GM12874 (cell line): ENCODE measurements at regions not wholly inside any gene's neighbourhood (a gene's known extent, or its start where the extent isn't known, plus 50 kb on each side); places are given as distances from the start of the nearest gene placed in this dataset.

Source experiments
- TF ChIP-seq, protein P1 (sequence below): IDR thresholded peaks from 2 replicates; pipeline ENCODE4 v1.5.1; 2011; ENCODE audit warnings: low read depth, mild to moderate bottlenecking, control low read depth, low read length, moderate library complexity; ENCODE audit not compliant: insufficient read depth

DNA sequence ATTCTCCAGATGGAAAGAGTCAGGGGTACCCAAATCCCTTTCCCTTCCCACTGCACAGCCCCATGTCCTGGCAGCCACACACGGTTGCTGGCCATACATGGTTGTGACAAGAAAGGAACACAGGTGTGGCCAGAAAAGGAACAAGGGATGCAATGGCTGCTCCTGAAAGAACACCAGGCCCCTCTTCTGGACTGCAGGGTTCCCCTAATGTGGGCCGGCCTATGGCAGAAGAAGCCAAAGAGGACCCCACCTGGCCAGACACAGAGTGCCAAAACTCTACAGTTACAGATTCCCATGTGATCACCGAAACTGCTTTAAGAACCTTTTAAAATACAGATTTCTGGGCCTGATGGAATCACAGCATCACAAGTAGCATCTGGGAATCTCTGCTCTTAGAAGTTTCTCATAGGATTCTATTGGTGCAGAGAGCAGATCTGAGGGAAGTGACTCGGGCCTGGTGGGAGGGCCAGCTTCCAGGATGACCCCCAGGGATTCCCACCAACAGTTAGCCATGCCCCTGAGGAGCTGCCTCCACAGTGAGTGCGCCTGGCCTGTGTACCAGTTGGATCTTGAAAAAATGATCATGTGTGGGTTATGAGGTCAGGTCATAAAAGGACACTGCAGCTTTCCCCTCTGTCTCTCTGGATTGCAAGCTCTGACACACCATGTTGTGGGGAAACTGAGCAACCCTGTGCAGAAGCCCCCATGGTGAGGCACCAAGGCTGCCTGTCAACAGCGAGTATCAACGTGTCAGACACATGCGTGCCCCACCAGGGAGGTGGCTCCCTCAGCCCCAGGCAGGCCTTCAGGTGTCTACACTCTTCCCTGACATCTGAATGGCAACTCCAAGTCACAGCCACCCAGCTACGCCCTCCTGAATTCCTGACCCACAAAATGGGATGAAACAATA is 89.6 kb upstream of the LANCL2 start:
- TF ChIP-seq, protein P1, sequence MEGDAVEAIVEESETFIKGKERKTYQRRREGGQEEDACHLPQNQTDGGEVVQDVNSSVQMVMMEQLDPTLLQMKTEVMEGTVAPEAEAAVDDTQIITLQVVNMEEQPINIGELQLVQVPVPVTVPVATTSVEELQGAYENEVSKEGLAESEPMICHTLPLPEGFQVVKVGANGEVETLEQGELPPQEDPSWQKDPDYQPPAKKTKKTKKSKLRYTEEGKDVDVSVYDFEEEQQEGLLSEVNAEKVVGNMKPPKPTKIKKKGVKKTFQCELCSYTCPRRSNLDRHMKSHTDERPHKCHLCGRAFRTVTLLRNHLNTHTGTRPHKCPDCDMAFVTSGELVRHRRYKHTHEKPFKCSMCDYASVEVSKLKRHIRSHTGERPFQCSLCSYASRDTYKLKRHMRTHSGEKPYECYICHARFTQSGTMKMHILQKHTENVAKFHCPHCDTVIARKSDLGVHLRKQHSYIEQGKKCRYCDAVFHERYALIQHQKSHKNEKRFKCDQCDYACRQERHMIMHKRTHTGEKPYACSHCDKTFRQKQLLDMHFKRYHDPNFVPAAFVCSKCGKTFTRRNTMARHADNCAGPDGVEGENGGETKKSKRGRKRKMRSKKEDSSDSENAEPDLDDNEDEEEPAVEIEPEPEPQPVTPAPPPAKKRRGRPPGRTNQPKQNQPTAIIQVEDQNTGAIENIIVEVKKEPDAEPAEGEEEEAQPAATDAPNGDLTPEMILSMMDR = no peak

DNA sequence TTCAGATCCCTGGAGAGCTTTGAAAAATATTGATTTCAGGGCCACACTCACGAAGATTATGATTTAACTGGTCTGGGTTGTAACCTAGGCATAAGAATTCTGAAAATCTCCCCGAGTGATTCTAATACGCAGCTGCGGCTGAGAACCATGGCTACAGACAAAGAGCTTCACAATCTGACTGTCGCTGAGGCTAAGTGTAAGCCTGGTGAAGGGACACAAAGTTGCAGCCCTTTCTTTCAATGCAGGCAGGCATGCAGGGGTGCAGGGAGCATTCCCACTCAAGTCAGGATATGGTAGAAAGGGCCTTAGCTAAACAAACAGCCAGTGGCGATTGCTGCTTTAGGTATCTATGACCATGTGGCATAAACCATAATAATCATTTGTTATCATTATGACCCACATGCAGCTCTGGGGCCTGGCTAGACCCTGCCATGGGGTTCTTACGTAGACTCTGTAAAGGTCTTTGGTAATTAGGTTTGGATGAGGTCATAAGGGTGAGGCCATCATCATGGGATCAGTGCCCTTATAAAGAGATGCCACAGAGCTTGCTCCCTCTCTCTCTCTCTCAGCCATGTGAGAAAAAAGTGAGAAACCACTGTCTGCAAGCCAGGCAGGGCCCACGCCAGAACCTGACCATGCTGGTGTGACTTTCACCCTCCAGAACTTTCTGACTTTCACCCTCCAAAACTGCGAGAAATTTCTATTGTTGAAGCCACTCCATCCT is 88.4 kb upstream of the LANCL2 start:
- TF ChIP-seq, protein P1 = no peak

DNA sequence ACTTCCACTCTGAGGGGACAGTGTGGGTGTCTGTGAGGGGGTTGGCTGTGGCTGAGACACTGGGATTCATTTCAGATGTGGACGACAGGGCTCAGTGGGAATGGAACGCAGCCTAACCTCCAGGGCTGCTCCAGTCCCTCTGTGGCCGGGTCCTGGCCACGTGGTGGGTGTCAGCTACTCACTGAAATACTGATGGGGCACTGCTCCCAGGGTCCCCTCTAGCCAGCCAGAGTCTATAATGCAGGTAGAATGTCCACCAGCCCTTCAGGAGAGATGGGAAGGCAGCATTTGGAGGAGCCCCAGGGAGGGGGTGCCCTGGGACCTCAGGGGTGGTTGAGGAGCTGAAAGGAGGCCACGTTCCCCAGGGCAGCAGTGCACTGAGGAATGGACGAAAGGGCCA is 87.2 kb upstream of the LANCL2 start:
- TF ChIP-seq, protein P1 = no peak

DNA sequence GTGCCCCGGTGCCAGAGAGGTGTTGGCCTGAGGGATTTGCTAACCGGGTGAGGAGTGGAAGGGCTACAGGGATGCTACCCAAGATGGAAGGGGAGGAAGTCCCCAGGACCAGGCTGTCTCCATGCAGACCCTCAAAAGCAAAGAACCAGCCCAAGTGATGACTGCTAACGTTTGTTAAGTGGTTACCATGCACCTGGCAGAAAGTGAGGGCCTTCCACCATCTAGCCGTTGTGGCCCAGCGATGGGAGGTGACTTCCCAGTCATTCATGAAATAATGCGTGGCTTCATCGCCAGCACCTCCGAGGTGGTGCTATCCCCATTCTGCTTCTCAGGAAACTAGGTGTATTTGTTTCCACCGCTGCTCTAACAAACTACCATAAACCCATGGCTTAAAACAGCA is 86.8 kb upstream of the LANCL2 start:
- TF ChIP-seq, protein P1 = no peak

DNA sequence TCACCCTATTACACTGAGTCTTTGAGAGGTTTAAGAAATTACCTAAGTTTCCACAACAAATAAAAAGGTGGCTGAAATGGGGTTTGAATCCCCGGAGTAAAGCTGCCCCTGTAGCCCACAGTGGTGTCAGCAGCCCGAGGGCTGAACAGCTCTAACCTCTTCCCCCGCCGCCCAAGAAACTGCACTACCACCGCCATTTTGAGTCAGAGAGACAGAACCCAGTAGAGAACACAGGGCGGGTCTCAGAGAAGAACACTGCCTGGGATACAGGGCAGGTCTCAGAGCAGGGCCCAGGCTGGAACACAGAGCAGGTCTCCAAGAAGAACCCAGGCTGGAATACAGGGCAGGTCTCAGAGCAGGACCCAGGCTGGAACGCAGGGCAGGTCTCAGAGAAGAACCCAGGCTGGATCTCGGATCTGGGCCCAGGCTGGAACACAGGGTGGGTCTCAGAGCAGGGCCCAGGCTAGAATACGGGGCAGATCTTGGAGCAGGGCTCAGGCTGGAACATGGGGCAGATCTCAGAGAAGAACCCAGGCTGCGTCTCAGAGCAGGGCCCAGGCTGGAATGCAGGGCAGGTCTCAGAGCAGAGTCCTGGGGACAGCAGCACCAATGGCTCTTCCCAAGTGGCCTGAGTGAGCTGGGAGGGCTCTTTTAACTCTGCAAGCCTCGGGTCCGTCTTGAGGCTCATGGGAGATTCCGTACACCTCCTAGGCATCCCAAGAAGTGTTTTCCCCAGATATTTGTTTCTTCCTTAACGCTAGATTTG is 85.9 kb upstream of the LANCL2 start:
- TF ChIP-seq, protein P1 = no peak

DNA sequence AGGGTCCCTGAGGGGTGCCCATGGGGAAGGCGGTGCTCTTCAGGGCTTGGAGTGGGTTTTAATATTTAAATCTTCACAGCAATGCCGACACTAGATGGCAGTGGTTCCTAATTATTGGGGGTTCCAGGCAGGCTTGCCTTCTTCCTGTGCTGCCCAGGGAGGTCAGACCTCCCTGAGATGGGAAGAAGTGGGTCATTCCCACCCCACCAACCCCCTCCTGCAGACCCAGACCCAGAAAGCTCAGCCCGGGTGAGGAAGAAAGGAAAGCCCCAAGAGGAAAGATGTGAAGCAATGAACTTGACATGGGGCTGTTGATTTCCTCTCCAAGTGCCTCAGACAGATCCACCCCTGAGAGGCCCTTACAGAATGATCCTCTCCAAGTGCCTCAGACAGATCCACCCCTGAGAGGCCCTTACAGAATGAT is 85.1 kb upstream of the LANCL2 start:
- TF ChIP-seq, protein P1 = peak; percentile 56; the same call in 1 of the 2 replicates

DNA sequence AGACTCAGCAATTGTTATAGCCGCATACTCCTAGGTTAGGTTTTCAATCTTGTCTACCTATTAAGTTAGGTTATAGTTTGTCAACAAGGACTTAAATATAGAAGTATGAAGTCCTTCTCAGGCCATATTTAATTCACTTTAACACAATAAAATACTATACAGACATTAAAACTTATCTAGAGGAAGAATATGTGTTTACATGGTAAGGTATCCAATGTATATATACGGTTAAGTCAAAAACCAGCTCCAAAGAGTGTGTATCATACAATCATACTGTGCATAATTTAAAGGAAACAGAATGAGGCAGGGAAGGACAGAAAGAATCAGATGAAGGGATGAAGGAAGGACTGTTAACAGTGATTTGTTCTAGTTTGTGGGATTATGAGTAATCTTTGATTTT is 79.5 kb upstream of the LANCL2 start:
- TF ChIP-seq, protein P1 = no peak
